BLaER1 treated with 17β-estradiol and CSF1 and Interleukin-3, amounts not matched to agents 10 nM and 100 nM (cell line): ENCODE measurements at regions not wholly inside any gene's neighbourhood (a gene's known extent, or its start where the extent isn't known, plus 50 kb on each side); places are given as distances from the start of the nearest gene placed in this dataset.

Experiments used
- H3K27ac ChIP-seq, 11 experiments: shearing (Covaris generic); formaldehyde crosslinking; 2 replicates each; pipeline ENCODE4 v1.8.1; 2022
- H3K27me3 ChIP-seq, 11 experiments: shearing (Covaris generic); formaldehyde crosslinking; 2 replicates each; pipeline ENCODE4 v1.8.1; 2022
- H3K36me3 ChIP-seq, 11 experiments: shearing (Covaris generic); formaldehyde crosslinking; 2 replicates each; pipeline ENCODE4 v1.8.1; 2022
- H3K4me1 ChIP-seq, 10 experiments: shearing (Covaris generic); formaldehyde crosslinking; 2 replicates each; pipeline ENCODE4 v1.8.1; 2022
- H3K4me2 ChIP-seq, 11 experiments: shearing (Covaris generic); formaldehyde crosslinking; 2 replicates each; pipeline ENCODE4 v1.8.1; 2022
- H3K4me3 ChIP-seq, 10 experiments: shearing (Covaris generic); formaldehyde crosslinking; 2 replicates each; pipeline ENCODE4 v1.8.1; 2022
- H3K9ac ChIP-seq, 11 experiments: shearing (Covaris generic); formaldehyde crosslinking; 2 replicates each; pipeline ENCODE4 v1.8.1; 2022
- H3K9me3 ChIP-seq, 11 experiments: shearing (Covaris generic); formaldehyde crosslinking; replicated peaks in 1 of 11; 2 replicates each; pipeline ENCODE4 v1.8.1; 2022
- H4K20me1 ChIP-seq, 11 experiments: shearing (Covaris generic); formaldehyde crosslinking; 2 replicates each; pipeline ENCODE4 v1.8.1; 2022
- Cebpa-rat ChIP-seq, 11 experiments: shearing (Covaris generic); IDR thresholded peaks; 2 replicates each; pipeline ENCODE4 v1.8.1; 2022

DNA sequence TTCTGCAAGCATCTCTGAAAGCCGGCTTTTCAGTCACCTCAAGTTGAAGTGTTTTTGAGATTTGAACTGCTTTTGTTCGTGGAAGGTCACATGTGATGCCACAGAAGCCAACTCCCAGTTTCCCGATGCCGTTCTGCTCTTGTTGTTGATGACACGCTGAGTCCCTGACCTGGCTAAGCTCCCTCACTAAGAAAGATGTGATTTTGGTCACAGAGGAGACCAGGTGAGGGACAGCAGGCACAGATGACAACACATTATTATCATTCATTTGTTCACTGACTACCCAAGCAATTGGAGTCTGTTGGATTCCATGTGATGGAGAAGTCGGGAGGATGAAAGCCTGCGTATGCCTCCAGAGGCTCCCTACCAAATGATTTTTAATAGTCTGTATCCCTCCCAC, 822.4 kb upstream of the RBFOX1 start:
- Histone ChIP-seq H3K9me3 (no peaks in the 10 kb centered on the region), H3K27ac (no peak overlapping the region), H3K27me3 (no peaks in the 10 kb centered on the region), H4K20me1 (no peaks in the 10 kb centered on the region; a peak in 1 of 22 replicates), H3K4me2 (no peak overlapping the region), H3K9ac (no peak overlapping the region), H3K36me3 (no peaks in the 10 kb centered on the region), H3K4me1 (no peaks in the 10 kb centered on the region), H3K4me3 (no peak overlapping the region)
- TF ChIP-seq Cebpa-rat (IDR thresholded peaks at IDR 0.05), result no peak

DNA sequence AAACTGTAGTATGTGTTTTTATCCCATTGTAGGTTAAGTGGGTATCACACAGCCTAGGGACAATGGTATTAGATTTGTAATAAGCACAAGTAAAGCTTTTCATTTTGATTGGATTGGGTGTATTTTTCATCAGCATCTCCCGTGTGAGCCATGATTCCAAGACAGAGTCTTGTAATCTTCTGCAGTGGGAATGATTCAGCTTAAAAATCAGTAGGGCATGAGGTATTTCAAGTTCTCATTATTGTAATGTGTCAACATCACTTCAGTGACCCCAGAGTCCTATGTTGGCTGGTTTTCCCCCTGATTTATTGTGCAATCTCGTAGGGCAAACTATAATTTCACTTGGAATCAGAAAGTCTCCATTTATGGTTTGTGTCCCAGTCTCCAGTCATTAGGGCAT, 833.2 kb upstream of the RBFOX1 start:
- no peak overlapping the region for H3K9ac ChIP-seq
- H3K4me3 ChIP-seq, result no peak overlapping the region
- peaks cover 0 to 5% (median 0%) of the 10 kb centered on the region in 10 experiments; a peak in 2 of 20 replicates for H3K4me1 ChIP-seq
- TF ChIP-seq Cebpa-rat (IDR thresholded peaks at IDR 0.05), result no peak
- H3K4me2 ChIP-seq, result no peak overlapping the region
- H3K9me3 ChIP-seq, result no peaks in the 10 kb centered on the region
- no peak overlapping the region for H3K27ac ChIP-seq
- no peaks in the 10 kb centered on the region for H3K27me3 ChIP-seq
- H3K36me3 ChIP-seq, result no peaks in the 10 kb centered on the region
- no peaks in the 10 kb centered on the region for H4K20me1 ChIP-seq

DNA sequence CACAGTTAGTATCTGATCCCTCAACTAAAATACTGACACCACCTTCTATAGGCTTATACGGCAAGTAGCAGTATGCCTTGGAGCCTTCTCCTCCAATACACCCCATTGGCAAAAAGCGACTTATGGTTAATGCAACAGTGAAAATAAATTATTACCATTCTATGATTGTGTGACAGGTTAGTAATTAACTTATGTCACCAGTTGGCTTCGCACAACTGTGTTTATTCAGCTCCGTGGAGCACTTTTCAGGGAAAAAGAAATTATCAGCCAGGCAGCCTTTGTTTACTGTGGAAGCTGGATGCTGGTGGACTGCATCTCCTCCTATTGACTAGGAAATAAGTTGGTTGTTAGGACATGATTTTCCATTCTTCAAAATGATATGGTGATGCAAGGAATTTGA, 833.8 kb upstream of the RBFOX1 start:
- no peak; a peak in 1 of 22 replicates for TF ChIP-seq Cebpa-rat (IDR thresholded peaks at IDR 0.05)
- H3K27me3 ChIP-seq, result no peaks in the 10 kb centered on the region
- H4K20me1 ChIP-seq, result no peaks in the 10 kb centered on the region
- peaks cover 0 to 5% (median 0%) of the 10 kb centered on the region in 10 experiments; a peak in 2 of 20 replicates for H3K4me1 ChIP-seq
- no peak overlapping the region for H3K4me3 ChIP-seq
- no peak overlapping the region for H3K27ac ChIP-seq
- H3K9me3 ChIP-seq, result no peaks in the 10 kb centered on the region
- no peak overlapping the region for H3K9ac ChIP-seq
- H3K36me3 ChIP-seq, result no peaks in the 10 kb centered on the region
- no peak overlapping the region for H3K4me2 ChIP-seq

DNA sequence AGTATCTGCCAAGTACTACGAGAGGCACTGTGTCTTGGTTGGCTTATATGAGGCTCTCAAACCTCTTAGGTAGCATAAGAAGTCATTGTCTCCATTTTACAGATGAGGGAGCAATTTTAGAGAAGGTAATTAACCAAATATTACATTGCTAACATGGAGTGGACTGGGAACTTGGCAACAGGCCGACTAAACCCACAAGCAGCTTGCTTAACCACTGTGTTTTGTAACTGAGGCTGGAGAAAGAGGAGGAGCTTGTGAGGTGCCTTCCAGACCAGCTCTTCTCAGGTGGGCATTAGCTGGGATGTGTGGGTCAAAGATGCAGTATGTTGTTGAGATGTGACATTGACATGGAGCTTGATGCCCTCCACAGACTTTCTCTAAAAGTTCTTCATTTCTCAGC, 835.6 kb upstream of the RBFOX1 start:
- H4K20me1 ChIP-seq, result no peaks in the 10 kb centered on the region
- H3K4me3 ChIP-seq, result no peak overlapping the region
- H3K27me3 ChIP-seq, result no peaks in the 10 kb centered on the region
- no peak overlapping the region for H3K4me2 ChIP-seq
- H3K27ac ChIP-seq, result no peak overlapping the region
- TF ChIP-seq Cebpa-rat (IDR thresholded peaks at IDR 0.05), result no peak
- no peak overlapping the region for H3K9ac ChIP-seq
- H3K4me1 ChIP-seq, result peaks cover 0 to 5% (median 0%) of the 10 kb centered on the region in 10 experiments; a peak in 2 of 20 replicates
- H3K36me3 ChIP-seq, result no peaks in the 10 kb centered on the region
- H3K9me3 ChIP-seq, result no peaks in the 10 kb centered on the region

DNA sequence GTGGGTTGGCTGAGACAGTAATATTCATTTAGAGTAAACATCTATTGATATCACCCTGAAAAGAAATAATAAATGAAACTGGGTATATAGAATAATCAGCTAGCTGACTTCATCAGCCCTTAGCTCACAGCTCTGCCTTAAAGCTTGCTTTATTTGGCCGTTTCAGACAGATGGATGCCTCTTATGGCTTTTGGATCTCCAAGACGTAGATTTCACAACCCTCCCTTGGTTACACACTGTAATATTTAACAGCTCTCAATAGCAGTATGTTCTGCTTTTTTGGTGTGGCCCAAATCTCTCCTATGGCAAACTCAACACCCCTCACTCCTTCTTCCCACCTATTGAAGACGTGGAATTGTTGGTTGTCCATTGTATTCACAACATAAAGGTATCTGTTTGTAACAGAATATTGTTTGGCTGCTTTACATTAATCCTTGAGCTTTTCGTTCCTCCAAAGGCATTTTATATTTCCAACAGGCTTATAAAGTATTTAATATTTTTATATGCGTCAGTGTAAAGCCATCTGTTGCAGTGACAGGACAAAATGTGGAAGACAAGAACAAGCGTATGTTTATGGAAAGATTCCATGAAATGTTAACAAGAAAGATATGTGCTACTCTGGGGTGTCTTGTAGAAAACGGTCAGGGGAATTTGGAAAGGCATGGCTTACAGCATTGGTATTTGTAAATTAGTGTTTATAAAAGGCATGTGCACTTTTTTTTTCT, 837.0 kb upstream of the RBFOX1 start:
- no peaks in the 10 kb centered on the region for H3K27me3 ChIP-seq

DNA sequence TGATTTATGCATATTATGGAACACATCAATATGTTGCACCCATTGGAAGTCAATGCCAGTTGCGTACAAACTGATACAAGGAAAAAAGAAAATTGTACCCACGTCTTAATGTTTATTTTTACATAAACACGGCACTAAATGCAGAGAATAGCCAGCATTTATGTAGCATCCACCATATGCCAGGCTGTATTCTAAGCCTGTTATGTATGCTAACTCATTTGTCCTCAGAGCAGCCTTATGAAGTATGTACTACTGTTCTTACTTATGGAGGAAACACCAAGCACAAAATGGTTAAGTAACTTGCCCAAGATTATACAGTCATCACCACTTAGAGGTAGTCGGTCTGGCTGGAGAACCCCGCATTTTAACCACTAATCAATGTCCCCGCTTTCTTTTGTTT, 837.9 kb upstream of the RBFOX1 start:
- H3K4me1 ChIP-seq, result peaks cover 0 to 2% (median 0%) of the 10 kb centered on the region in 10 experiments; a peak in 2 of 20 replicates
- no peak for TF ChIP-seq Cebpa-rat (IDR thresholded peaks at IDR 0.05)
- no peak overlapping the region for H3K27ac ChIP-seq
- no peaks in the 10 kb centered on the region for H3K9me3 ChIP-seq
- no peak overlapping the region for H3K4me2 ChIP-seq
- H3K9ac ChIP-seq, result no peak overlapping the region
- H4K20me1 ChIP-seq, result no peaks in the 10 kb centered on the region
- H3K27me3 ChIP-seq, result no peaks in the 10 kb centered on the region
- no peaks in the 10 kb centered on the region for H3K36me3 ChIP-seq
- no peak overlapping the region for H3K4me3 ChIP-seq

More for the DNA sequence above, 837.0 kb upstream of the RBFOX1 start:
- Histone ChIP-seq H3K4me1 (peaks cover 0 to 5% (median 0%) of the 10 kb centered on the region in 10 experiments; a peak in 2 of 20 replicates), H3K36me3 (no peaks in the 10 kb centered on the region), H3K27ac (no peak overlapping the region), H3K4me3 (no peak overlapping the region), H3K4me2 (no peak overlapping the region), H4K20me1 (no peaks in the 10 kb centered on the region), H3K9me3 (no peaks in the 10 kb centered on the region), H3K9ac (no peak overlapping the region)
- TF ChIP-seq Cebpa-rat (IDR thresholded peaks at IDR 0.05), result no peak

DNA sequence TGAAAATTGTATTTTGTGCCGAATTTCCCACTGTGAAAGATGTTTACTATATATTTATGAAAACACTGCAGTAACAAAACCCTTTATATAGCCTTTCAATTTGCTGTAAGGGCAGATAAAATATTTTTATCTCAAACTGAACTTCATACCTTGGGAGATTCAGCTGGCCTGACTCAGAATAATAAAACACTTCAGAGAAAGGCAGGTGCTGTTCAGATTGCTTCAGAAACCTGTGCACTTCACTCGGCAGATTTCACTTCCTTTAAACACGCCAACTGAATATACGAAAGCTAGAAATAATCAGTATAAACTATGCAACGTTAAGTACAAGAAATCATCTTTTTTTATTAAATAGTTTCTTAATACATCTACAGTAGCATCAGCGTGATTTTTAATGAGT, 839.1 kb upstream of the RBFOX1 start:
- no peak overlapping the region for H3K4me3 ChIP-seq
- H3K27ac ChIP-seq, result no peak overlapping the region
- no peak for TF ChIP-seq Cebpa-rat (IDR thresholded peaks at IDR 0.05)
- no peaks in the 10 kb centered on the region for H3K27me3 ChIP-seq
- no peaks in the 10 kb centered on the region for H3K36me3 ChIP-seq
- no peaks in the 10 kb centered on the region for H3K9me3 ChIP-seq
- H3K9ac ChIP-seq, result no peak overlapping the region
- H3K4me2 ChIP-seq, result no peak overlapping the region
- no peaks in the 10 kb centered on the region for H4K20me1 ChIP-seq
- H3K4me1 ChIP-seq, result no peaks in the 10 kb centered on the region

DNA sequence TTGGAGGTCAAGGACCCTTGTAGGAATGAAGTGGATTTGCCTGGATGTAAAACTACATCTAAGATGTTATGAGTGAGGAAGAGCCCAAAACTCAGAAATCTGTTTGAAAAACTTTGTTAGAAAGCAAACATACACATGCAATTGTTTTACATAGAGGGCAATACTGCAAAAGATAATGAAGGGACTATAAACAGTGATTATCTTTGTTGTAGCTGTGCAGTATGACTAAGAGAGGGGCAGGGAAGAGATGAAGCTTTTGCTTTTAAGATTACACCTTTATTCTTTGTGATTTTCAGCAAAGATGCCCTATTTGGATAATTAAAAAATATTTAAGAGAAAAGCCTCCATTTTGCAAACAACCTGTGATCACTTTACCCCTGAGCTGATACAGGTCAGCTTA, 839.9 kb upstream of the RBFOX1 start:
- Histone ChIP-seq H3K27me3 (no peaks in the 10 kb centered on the region), H3K27ac (no peak overlapping the region), H3K36me3 (no peaks in the 10 kb centered on the region), H4K20me1 (no peaks in the 10 kb centered on the region), H3K9ac (no peak overlapping the region), H3K4me3 (no peak overlapping the region), H3K9me3 (no peaks in the 10 kb centered on the region), H3K4me2 (no peak overlapping the region), H3K4me1 (no peaks in the 10 kb centered on the region)
- no peak for TF ChIP-seq Cebpa-rat (IDR thresholded peaks at IDR 0.05)

DNA sequence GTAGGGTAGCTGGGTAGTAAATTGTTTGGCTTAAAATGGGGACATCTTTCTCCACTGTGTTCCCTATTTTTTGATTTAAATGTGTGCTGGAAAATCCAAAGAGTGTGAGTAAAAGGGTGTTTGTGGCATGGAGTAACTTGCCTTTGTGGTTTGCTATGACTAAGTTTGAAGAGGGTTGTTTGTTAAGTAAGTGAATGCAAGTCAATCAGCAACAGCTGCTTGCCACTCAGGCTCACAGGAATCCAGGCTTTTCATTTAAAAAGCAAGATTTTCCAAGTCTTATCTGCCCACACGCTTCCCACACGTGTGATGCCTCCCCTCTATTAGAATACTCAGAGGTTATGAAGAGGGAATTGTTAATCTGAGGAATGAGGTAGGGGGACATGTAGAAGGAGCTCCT, 847.7 kb upstream of the RBFOX1 start:
- no peaks in the 10 kb centered on the region for H3K27me3 ChIP-seq
- H4K20me1 ChIP-seq, result no peaks in the 10 kb centered on the region
- peak overlapping the region in 2 of 11 experiments; percentile 12 to 54; a peak in 2 of 22 replicates for H3K27ac ChIP-seq
- no peak; a peak in 1 of 22 replicates for TF ChIP-seq Cebpa-rat (IDR thresholded peaks at IDR 0.05)
- 0 out of 22 replicates have a peak overlapping the region, but pooled peaks of 1 of the 11 experiments have one; percentile 22 for H3K9ac ChIP-seq
- H3K4me1 ChIP-seq, result peaks cover 0 to 14% (median 0%) of the 10 kb centered on the region in 10 experiments; a peak in 4 of 20 replicates
- H3K4me3 ChIP-seq, result no peak overlapping the region
- H3K36me3 ChIP-seq, result no peaks in the 10 kb centered on the region
- H3K9me3 ChIP-seq, result no peaks in the 10 kb centered on the region
- peak overlapping the region in 3 of 11 experiments; percentile 12 to 80 (median 69); a peak in 4 of 22 replicates for H3K4me2 ChIP-seq

DNA sequence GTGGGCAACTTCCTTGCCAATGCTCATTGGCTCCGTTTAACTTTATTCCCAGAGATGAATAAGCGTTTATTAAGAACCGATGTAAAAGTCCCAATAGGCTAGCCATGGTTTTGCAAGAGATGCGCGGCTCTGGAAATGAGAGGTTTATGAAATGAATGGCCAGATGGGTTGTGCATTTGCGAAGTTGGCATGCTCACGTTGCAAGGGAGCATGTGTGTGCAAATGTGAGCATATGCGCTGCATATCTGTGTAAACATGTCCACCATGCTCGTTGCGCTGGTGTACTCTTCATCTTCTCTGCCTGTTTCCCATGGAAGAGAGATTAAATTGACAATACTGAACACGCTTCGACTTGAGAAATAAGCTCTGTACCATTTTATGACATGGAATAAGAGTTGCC, 848.6 kb upstream of the RBFOX1 start:
- no peak overlapping the region for H3K9ac ChIP-seq
- no peak overlapping the region for H3K4me3 ChIP-seq
- H3K36me3 ChIP-seq, result no peaks in the 10 kb centered on the region
- peak overlapping the region in 1 of 11 experiments; percentile 12; a peak in 2 of 22 replicates for H3K27ac ChIP-seq
- H4K20me1 ChIP-seq, result no peaks in the 10 kb centered on the region
- no peaks in the 10 kb centered on the region for H3K27me3 ChIP-seq
- H3K4me1 ChIP-seq, result peaks cover 0 to 14% (median 0%) of the 10 kb centered on the region in 10 experiments; a peak in 4 of 20 replicates
- no peak for TF ChIP-seq Cebpa-rat (IDR thresholded peaks at IDR 0.05)
- 0 out of 22 replicates have a peak overlapping the region, but pooled peaks of 1 of the 11 experiments have one; percentile 69 for H3K4me2 ChIP-seq
- H3K9me3 ChIP-seq, result no peaks in the 10 kb centered on the region; a peak in 1 of 22 replicates
